ENCODE measurements at regions not wholly inside any gene's neighbourhood (a gene's known extent, or its start where the extent isn't known, plus 50 kb on each side); places are given as distances from the start of the nearest gene placed in this dataset.

DNA sequence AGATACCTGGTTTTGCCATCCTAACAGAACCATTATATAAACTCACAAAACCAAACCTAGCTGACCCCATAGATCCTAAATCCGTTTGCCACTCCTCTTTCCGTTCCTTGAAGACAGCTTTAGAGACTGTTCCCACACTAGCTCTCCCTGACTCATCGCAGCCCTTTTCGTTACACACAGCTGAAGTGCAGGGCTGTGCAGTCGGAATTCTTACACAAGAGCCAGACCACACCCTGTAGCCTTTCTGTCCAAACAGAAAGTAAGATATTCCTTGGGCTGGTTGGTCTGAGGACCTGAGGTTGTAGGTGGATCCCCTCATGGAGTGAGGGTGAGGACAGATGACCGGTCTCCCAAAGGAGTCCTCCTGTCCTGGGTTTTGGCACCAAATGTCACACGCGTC, 56.7 kb upstream of the NAA35 start:
- DNase-seq, result no peak

DNA sequence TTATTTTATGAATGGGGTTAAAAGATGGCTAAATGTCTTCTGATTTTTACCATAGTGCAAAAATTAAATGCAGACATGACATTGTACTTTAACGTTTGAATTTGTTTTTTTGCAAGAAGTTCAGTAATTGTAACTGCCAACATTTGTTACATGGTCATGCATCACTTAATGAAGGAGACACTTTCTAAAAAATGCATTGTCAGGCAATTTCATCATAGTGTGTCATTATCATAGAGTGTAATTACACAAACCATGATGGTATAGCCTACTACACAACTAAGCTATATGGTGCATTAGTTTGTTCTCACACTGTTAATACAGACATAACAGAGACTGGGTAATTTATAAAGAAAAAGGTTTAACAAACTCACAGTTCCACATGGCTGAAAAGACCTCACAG, 50.0 kb upstream of the NAA35 start:
- no peak for DNase-seq
